HG03196 (cell line): ENCODE measurements at regions not wholly inside any gene's neighbourhood (a gene's known extent, or its start where the extent isn't known, plus 50 kb on each side); places are given as distances from the start of the nearest gene placed in this dataset.

Source experiments
- ATAC-seq: cut with Tn5 transposase; IDR thresholded peaks from one replicate; pipeline ENCODE4 v1.9.1; 2021; ENCODE audit not compliant: unreplicated experiment

- ATAC-seq: no peak
These were observed 231.8 kb upstream of the SPTLC3 start for GRCh38 chr20:12777016-12777415.

DNA sequence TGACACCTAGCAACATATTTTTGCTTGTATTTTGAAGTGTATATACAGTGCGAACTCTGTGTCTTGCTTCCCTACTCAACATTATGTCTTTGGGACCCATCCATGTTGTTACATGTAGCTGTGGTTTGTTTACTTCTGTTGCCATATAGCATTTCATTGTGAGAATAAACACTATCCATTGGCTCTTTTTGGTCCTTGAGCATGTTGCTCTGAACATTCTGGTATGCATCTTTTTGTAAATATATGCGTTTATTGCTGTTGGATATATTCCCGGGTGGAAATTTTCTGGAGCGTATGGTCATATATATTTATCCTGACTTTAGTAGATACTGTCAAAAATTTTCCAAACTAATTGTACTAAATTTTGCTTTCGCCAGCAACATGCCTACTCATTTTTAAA is 222.5 kb upstream of the SPTLC3 start:
- ATAC-seq: no peak

DNA sequence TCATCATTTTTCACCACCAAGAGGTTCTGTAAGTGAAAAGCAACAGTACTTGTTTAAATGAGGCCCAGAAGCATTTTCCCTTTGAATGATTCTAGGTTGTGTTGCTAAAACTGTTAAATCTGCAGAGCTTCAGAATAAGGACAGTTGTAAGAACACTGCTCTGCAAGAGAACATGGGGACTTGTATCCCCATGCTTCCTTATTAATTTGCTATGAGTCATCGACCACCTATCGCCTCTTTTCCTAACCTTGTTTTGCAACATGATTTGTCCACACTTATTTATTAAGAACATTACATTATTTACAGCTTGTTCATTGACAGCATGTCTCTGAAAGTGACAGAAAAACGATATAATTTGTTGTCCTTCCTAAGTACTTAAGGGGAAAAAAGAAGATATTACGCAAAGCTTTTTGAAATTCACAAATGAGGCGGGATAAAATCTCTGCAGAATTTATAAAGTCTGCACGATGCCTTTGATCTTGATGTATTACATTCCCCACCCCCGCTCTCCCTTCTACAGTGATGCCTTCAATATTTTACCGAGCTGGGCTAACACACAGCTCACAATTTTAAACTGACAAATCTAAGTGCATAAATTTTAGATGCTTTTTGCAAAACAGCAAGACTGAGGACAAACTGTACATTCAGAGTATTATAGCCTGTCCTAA is 220.0 kb upstream of the SPTLC3 start:
- ATAC-seq: no peak

DNA sequence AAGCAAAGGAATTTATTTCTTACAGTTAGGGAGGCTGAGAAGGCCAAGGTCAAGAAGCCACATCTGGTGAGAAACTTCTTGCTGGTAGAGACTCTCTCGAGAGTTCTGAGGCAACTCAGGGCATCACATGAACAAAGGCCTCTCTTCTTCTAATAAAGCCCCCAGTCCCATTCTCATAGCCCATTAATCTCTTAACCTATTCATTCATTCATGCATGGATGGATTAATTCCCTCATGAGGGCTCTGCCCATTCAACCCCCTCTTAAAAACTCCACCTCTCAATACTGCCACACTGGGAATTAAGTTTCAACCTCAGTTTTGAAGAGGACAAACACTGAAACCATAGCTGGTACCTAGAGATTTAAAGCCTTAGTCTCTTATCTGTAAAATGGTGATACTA is 217.9 kb upstream of the SPTLC3 start:
- ATAC-seq: no peak

DNA sequence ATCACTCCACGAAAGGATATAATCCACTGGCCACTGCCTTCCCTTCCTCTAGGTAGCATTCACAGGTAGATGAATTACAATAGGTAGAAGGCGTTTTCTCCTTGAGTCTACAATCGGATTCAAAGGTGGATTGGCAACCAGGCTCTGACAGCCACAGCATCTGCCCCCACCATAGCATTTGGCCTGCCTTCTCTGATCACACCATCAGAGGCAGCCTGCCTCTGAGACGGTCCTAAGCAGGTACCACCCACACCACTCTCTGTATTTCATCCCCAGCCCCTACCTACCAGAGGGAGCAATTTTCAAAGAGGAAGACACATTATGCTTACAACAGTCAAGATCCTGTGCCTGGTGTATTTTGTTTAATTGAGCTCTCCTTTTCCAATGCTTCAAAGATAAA is 210.5 kb upstream of the SPTLC3 start:
- ATAC-seq: no peak

GRCh38 chr20:12808006-12808567 is 200.7 kb upstream of the SPTLC3 start:
- ATAC-seq: no peak

- ATAC-seq: no peak
These were observed 193.5 kb upstream of the SPTLC3 start for GRCh38 chr20:12815231-12815768.

GRCh38 chr20:12815778-12816408 is 192.9 kb upstream of the SPTLC3 start:
- ATAC-seq: no peak

DNA sequence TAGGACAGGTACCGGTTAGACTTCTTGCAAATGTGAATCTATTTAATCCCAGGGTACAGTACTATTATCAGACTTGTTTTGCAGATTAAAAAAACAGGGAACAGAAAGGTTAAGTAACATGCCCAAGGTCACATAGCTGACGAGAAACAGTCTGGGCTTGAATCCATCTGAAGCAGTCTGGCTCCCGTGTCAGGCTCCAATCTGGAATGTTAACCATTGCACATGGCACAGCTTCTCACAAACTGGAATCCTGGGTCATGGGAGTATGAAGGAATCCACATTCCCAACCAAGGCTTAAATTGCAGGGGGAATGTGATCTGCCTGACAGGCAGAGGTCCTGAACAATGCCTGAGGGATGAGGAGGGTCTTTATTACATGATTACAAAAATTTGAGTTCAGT is 187.5 kb upstream of the SPTLC3 start:
- ATAC-seq: no peak

GRCh38 chr20:12823734-12824133 is 185.0 kb upstream of the SPTLC3 start:
- ATAC-seq: no peak

GRCh38 chr20:12824328-12825225 is 184.2 kb upstream of the SPTLC3 start:
- no peak for ATAC-seq

GRCh38 chr20:12825226-12825595 is 183.6 kb upstream of the SPTLC3 start:
- ATAC-seq: no peak

DNA sequence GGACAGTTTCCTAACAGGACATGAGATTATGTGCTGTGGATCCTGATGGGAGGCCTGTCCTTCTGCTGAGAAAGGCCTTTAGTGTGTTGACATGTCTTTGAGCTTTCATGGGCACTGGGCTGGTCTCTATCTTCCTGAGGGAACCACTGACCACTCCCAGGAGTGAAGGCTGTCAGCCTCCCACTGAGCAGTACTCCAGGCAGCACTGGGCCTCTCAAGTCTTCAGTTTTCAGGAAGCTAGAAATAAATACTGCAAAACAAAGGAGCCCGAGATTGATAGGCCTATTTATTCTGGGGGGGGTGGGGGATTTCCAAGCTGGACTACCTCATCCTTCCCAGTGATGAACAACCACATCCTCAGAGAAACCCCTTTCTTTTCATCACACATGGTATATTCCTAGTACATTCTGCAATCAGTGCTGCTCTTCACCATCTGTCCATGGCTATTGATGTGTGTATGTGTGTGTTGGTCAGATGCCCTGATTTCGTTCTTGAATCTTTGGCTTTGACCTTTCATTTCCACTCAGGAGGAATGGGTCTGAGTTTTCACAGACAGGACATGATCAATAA is 180.9 kb upstream of the SPTLC3 start:
- no peak for ATAC-seq

GRCh38 chr20:12829170-12829569 is 179.6 kb upstream of the SPTLC3 start:
- ATAC-seq: no peak

DNA sequence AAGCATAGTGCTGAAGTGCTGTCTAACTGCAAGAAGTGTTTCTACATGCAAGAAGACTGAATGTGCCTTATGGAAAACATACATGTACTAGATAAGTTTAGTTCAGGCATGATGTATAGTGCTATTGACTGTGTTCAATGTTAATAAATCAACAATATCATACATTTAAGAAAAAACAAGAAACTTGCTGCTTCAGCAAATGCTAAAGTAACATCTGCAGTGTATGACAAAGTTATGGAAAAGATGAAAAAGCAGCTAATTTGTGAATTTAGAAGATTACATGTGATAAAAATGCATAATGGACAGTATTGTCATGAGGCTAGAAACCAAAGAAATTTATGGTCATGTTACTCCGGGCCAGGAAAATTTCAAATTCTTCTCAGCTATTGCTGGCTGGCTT is 174.9 kb upstream of the SPTLC3 start:
- ATAC-seq: no peak

- no peak for ATAC-seq
These were observed 172.8 kb upstream of the SPTLC3 start for GRCh38 chr20:12835999-12836398.

- no peak for ATAC-seq
These were observed 171.1 kb upstream of the SPTLC3 start for GRCh38 chr20:12837646-12838045.

GRCh38 chr20:12838261-12838866 is 170.4 kb upstream of the SPTLC3 start:
- ATAC-seq: no peak

GRCh38 chr20:12847872-12848271 is 160.9 kb upstream of the SPTLC3 start:
- ATAC-seq: no peak

DNA sequence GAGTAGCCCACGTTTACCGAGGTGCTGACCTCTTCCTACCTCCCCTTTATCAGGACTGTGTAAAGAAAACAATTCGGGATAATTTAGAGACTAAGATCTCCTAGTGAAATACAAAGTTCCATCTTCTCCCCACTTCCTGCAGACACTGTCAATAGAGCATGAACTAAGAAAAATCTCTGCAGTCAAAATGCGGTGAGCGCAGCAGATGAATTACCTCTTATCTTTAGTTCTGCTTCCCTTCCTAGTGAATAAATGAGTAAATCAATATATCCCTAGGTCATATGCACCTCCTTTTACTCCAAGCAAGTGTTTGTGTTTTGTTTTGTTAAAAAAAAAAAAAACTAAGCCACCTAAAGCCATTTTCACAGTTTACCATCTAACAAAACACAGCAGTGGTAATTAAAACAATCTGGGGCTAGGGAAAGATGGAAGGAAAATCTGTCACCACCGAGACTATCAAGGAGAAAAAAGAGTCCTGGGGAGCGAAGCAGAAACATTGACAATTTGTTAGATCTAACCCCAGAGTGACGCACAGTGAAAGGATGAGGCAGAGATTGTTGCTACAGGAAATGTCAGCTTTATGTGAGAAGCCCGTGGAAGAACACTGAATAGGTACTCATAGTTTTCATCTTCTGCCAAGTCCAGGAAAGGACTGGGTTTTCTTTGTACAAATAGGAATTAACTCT is 159.4 kb upstream of the SPTLC3 start:
- ATAC-seq: no peak
